ENCODE measurements at regions not wholly inside any gene's neighbourhood (a gene's known extent, or its start where the extent isn't known, plus 50 kb on each side); places are given as distances from the start of the nearest gene placed in this dataset.

GRCh38 chr18:71936744-71937143 is 607.4 kb downstream of the CBLN2 start:
- no peak for DNase-seq (ENCODE audit: low spot score)
- H3K27ac Mint-ChIP-seq, result no peak overlapping the region
- H3K27me3 Mint-ChIP-seq (ENCODE audit: low read depth), result no peaks in the 10 kb centered on the region
- no peaks in the 10 kb centered on the region for H3K4me1 Mint-ChIP-seq (ENCODE audit: low read depth)
- H3K9me3 Mint-ChIP-seq, result no peaks in the 10 kb centered on the region
- no peaks in the 10 kb centered on the region for H3K36me3 Mint-ChIP-seq (ENCODE audit: low read depth)
- H3K4me3 Mint-ChIP-seq, result no peak overlapping the region

- DNase-seq (ENCODE audit: low spot score), result no peak
- H3K27me3 Mint-ChIP-seq (ENCODE audit: low read depth), result no peaks in the 10 kb centered on the region
- no peak overlapping the region for H3K4me3 Mint-ChIP-seq
- H3K4me1 Mint-ChIP-seq (ENCODE audit: low read depth), result no peaks in the 10 kb centered on the region
- peaks cover 20% of the 10 kb centered on the region for H3K9me3 Mint-ChIP-seq
- H3K36me3 Mint-ChIP-seq (ENCODE audit: low read depth), result peaks cover 1% of the 10 kb centered on the region
- H3K27ac Mint-ChIP-seq, result no peak overlapping the region
Measured at GRCh38 chr18:71919211-71919610, 624.9 kb downstream of the CBLN2 start.

- DNase-seq (ENCODE audit: low spot score), result no peak
- Mint-ChIP-seq H3K4me3 (no peak overlapping the region), H3K9me3 (no peaks in the 10 kb centered on the region), H3K27ac (no peak overlapping the region), H3K27me3 (ENCODE audit: low read depth) (no peaks in the 10 kb centered on the region), H3K4me1 (ENCODE audit: low read depth) (no peaks in the 10 kb centered on the region), H3K36me3 (ENCODE audit: low read depth) (no peaks in the 10 kb centered on the region)
Measured at GRCh38 chr18:71913641-71914040, 630.5 kb downstream of the CBLN2 start.

- no peak for DNase-seq (ENCODE audit: low spot score)
- Mint-ChIP-seq H3K9me3 (peaks cover 3% of the 10 kb centered on the region), H3K27ac (no peak overlapping the region), H3K27me3 (ENCODE audit: low read depth) (no peaks in the 10 kb centered on the region), H3K4me1 (ENCODE audit: low read depth) (no peaks in the 10 kb centered on the region), H3K4me3 (no peak overlapping the region), H3K36me3 (ENCODE audit: low read depth) (no peaks in the 10 kb centered on the region)
Measured at GRCh38 chr18:71902482-71902881, 641.7 kb downstream of the CBLN2 start.

GRCh38 chr18:71899707-71900472 is 644.3 kb downstream of the CBLN2 start:
- no peak for DNase-seq (ENCODE audit: low spot score)
- Mint-ChIP-seq H3K9me3 (peaks cover 3% of the 10 kb centered on the region), H3K4me1 (ENCODE audit: low read depth) (no peaks in the 10 kb centered on the region), H3K4me3 (no peak overlapping the region), H3K27me3 (ENCODE audit: low read depth) (no peaks in the 10 kb centered on the region), H3K27ac (no peak overlapping the region), H3K36me3 (ENCODE audit: low read depth) (no peaks in the 10 kb centered on the region)

GRCh38 chr18:71899183-71899582 is 645.0 kb downstream of the CBLN2 start:
- no peaks in the 10 kb centered on the region for H3K27me3 Mint-ChIP-seq (ENCODE audit: low read depth)
- no peaks in the 10 kb centered on the region for H3K36me3 Mint-ChIP-seq (ENCODE audit: low read depth)
- peaks cover 3% of the 10 kb centered on the region for H3K9me3 Mint-ChIP-seq
- no peak overlapping the region for H3K27ac Mint-ChIP-seq
- no peak for DNase-seq (ENCODE audit: low spot score)
- no peak overlapping the region for H3K4me3 Mint-ChIP-seq
- H3K4me1 Mint-ChIP-seq (ENCODE audit: low read depth), result no peaks in the 10 kb centered on the region

GRCh38 chr18:71887509-71887908 is 656.6 kb downstream of the CBLN2 start:
- no peak for DNase-seq (ENCODE audit: low spot score)
- H3K4me3 Mint-ChIP-seq, result no peak overlapping the region
- no peak overlapping the region for H3K27ac Mint-ChIP-seq
- H3K36me3 Mint-ChIP-seq (ENCODE audit: low read depth), result no peaks in the 10 kb centered on the region
- H3K4me1 Mint-ChIP-seq (ENCODE audit: low read depth), result no peaks in the 10 kb centered on the region
- H3K9me3 Mint-ChIP-seq, result no peaks in the 10 kb centered on the region
- no peaks in the 10 kb centered on the region for H3K27me3 Mint-ChIP-seq (ENCODE audit: low read depth)

GRCh38 chr18:71878226-71878625 is 665.9 kb downstream of the CBLN2 start:
- DNase-seq (ENCODE audit: low spot score), result no peak
- Mint-ChIP-seq H3K27ac (no peak overlapping the region), H3K36me3 (ENCODE audit: low read depth) (no peaks in the 10 kb centered on the region), H3K4me1 (ENCODE audit: low read depth) (no peaks in the 10 kb centered on the region), H3K9me3 (no peaks in the 10 kb centered on the region), H3K27me3 (ENCODE audit: low read depth) (no peaks in the 10 kb centered on the region), H3K4me3 (no peak overlapping the region)

GRCh38 chr18:71873695-71874094 is 670.4 kb downstream of the CBLN2 start:
- Mint-ChIP-seq H3K4me3 (no peak overlapping the region), H3K27ac (no peak overlapping the region), H3K4me1 (ENCODE audit: low read depth) (no peaks in the 10 kb centered on the region), H3K27me3 (ENCODE audit: low read depth) (no peaks in the 10 kb centered on the region), H3K36me3 (ENCODE audit: low read depth) (no peaks in the 10 kb centered on the region), H3K9me3 (peaks cover 3% of the 10 kb centered on the region)
- no peak for DNase-seq (ENCODE audit: low spot score)

GRCh38 chr18:71865888-71866287 is 678.3 kb downstream of the CBLN2 start:
- Mint-ChIP-seq H3K27ac (no peak overlapping the region), H3K27me3 (ENCODE audit: low read depth) (no peaks in the 10 kb centered on the region), H3K4me1 (ENCODE audit: low read depth) (no peaks in the 10 kb centered on the region), H3K4me3 (no peak overlapping the region), H3K9me3 (peaks cover 9% of the 10 kb centered on the region), H3K36me3 (ENCODE audit: low read depth) (no peaks in the 10 kb centered on the region)
- no peak for DNase-seq (ENCODE audit: low spot score)

- Mint-ChIP-seq H3K4me3 (no peak overlapping the region), H3K9me3 (peaks cover 44% of the 10 kb centered on the region), H3K27ac (no peak overlapping the region), H3K27me3 (ENCODE audit: low read depth) (no peaks in the 10 kb centered on the region), H3K36me3 (ENCODE audit: low read depth) (no peaks in the 10 kb centered on the region), H3K4me1 (ENCODE audit: low read depth) (no peaks in the 10 kb centered on the region)
- no peak for DNase-seq (ENCODE audit: low spot score)
Measured at GRCh38 chr18:71850602-71851001, 693.5 kb downstream of the CBLN2 start.

- H3K27ac Mint-ChIP-seq, result no peak overlapping the region
- H3K27me3 Mint-ChIP-seq (ENCODE audit: low read depth), result no peaks in the 10 kb centered on the region
- no peak overlapping the region for H3K4me3 Mint-ChIP-seq
- peaks cover 44% of the 10 kb centered on the region for H3K9me3 Mint-ChIP-seq
- H3K4me1 Mint-ChIP-seq (ENCODE audit: low read depth), result no peaks in the 10 kb centered on the region
- no peak for DNase-seq (ENCODE audit: low spot score)
- no peaks in the 10 kb centered on the region for H3K36me3 Mint-ChIP-seq (ENCODE audit: low read depth)
Measured at GRCh38 chr18:71849407-71849806, 694.7 kb downstream of the CBLN2 start.

GRCh38 chr18:71846716-71847115 is 697.4 kb downstream of the CBLN2 start:
- H3K4me3 Mint-ChIP-seq, result no peak overlapping the region
- H3K36me3 Mint-ChIP-seq (ENCODE audit: low read depth), result no peaks in the 10 kb centered on the region
- H3K27ac Mint-ChIP-seq, result no peak overlapping the region
- H3K27me3 Mint-ChIP-seq (ENCODE audit: low read depth), result no peaks in the 10 kb centered on the region
- no peaks in the 10 kb centered on the region for H3K4me1 Mint-ChIP-seq (ENCODE audit: low read depth)
- DNase-seq (ENCODE audit: low spot score), result no peak
- peaks cover 35% of the 10 kb centered on the region for H3K9me3 Mint-ChIP-seq

GRCh38 chr18:71844814-71845213 is 699.3 kb downstream of the CBLN2 start:
- Mint-ChIP-seq H3K27ac (no peak overlapping the region), H3K27me3 (ENCODE audit: low read depth) (no peaks in the 10 kb centered on the region), H3K9me3 (peaks cover 23% of the 10 kb centered on the region), H3K36me3 (ENCODE audit: low read depth) (no peaks in the 10 kb centered on the region), H3K4me3 (no peak overlapping the region), H3K4me1 (ENCODE audit: low read depth) (no peaks in the 10 kb centered on the region)
- no peak for DNase-seq (ENCODE audit: low spot score)

- Mint-ChIP-seq H3K27me3 (ENCODE audit: low read depth) (no peaks in the 10 kb centered on the region), H3K27ac (no peak overlapping the region), H3K4me3 (no peak overlapping the region), H3K4me1 (ENCODE audit: low read depth) (no peaks in the 10 kb centered on the region), H3K36me3 (ENCODE audit: low read depth) (no peaks in the 10 kb centered on the region), H3K9me3 (peaks cover 12% of the 10 kb centered on the region)
- DNase-seq (ENCODE audit: low spot score), result no peak
Measured at GRCh38 chr18:71842666-71843065, 701.5 kb downstream of the CBLN2 start.

Data from T-helper 2 cell treated with Interferon-gamma antibody and Interleukin-4, amounts not matched to agents 5 μg/mL and 100 μg/mL, for 36 hours (primary cell).